Activated T-helper 1 cell treated with anti-CD3 and anti-CD28 coated beads, Interleukin-12 subunit alpha, Interleukin-12 subunit beta, Interleukin-2, Interleukin-4 antibody, amounts not matched to agents 30 ng/mL and 10 ng/mL and 1 ng/mL, durations not matched to agents 14 hours and 24 hours and 36 hours (primary cell): ENCODE measurements at regions not wholly inside any gene's neighbourhood (a gene's known extent, or its start where the extent isn't known, plus 50 kb on each side); places are given as distances from the start of the nearest gene placed in this dataset.

Experiments
- DNase-seq: peaks from one replicate; pipeline ENCODE4 v3.0.0; 2021; ENCODE audit warnings: low spot score
- H3K27ac Mint-ChIP-seq: one replicate; pipeline ENCODE4 v1.8.0; 2021; ENCODE audit warnings: mild to moderate bottlenecking, mixed read lengths
- H3K27me3 Mint-ChIP-seq: one replicate; pipeline ENCODE4 v1.8.0; 2022; ENCODE audit warnings: mild to moderate bottlenecking, moderate library complexity, mixed read lengths; ENCODE audit not compliant: insufficient read depth
- H3K36me3 Mint-ChIP-seq: one replicate; pipeline ENCODE4 v1.8.0; 2021; ENCODE audit warnings: low read depth, mixed read lengths
- H3K4me1 Mint-ChIP-seq: one replicate; pipeline ENCODE4 v1.8.0; 2021; ENCODE audit warnings: low read depth, mixed read lengths
- H3K4me3 Mint-ChIP-seq: one replicate; pipeline ENCODE4 v1.8.0; 2021; ENCODE audit warnings: mild to moderate bottlenecking, moderate library complexity, mixed read lengths
- H3K9me3 Mint-ChIP-seq: one replicate; pipeline ENCODE4 v1.8.0; 2021; ENCODE audit warnings: mixed read lengths
- intact Hi-C: fragments of 100-400 bp; cut with micrococcal nuclease; formaldehyde crosslinking; loops from one replicate; pipeline ENCODE4 v1.15.1; 2024

DNA sequence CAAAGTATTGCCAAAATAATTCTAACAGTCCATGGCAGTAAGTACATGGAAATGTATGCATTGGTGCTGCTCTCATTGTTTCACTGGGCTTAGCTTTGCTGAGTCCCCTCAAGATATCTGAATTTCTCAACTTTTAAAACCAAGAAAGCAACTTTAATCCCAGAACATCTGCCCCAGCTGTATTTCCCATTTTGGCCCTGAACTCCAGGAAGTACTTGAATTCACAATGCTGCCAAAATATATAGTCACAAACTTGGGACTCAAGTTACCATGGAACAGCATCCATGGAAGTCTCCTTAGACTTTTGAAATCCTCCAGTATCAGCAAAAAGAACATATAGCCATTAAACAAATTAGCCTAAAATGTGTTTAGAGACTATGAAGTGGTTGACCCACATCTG, 78.5 kb upstream of the FLRT2 start:
- Mint-ChIP-seq H3K27ac (no peak overlapping the region), H3K4me1 (no peaks in the 10 kb centered on the region), H3K9me3 (peaks cover 5% of the 10 kb centered on the region), H3K36me3 (no peaks in the 10 kb centered on the region), H3K27me3 (no peaks in the 10 kb centered on the region), H3K4me3 (no peak overlapping the region)
- intact Hi-C loops, result no loop called here
- no peak for DNase-seq

DNA sequence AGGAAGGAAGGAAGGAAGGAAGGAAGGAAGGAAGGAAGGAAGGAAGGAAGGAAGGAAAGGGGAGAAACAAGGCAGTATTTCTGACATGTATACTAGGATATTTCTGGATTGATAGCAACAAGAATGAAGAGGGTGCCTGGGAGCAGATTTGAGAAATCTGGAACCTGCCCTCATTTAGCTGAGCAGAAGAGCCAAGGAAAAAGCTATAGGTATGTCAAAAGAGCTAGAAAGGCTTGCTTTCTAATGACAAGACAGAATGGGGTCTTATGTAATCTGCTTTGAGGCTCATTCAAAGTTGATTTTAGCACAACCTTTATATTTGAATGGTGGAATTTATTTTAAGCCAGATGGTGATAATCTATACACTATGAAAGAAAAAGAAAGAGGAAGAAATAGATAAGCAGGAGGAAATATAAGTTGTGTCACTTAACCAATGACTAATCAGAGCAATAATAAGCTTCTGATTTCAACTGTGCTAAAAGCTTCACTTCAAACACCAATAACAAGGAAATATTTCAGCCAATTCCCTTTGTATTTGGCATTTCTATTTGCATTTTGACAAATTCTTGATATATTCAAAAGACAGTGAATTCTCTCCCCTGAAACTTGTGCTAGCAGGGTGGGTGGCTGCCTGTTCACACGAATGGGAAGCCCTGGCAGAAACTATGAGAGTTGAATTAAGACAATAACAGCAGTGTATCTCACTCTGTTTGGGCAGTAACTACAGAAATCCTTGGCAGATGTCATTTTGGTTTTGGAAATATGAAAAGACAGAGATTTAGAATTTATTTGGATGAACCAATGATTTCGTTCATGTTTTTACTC, 76.3 kb upstream of the FLRT2 start:
- Mint-ChIP-seq H3K4me1 (no peaks in the 10 kb centered on the region), H3K4me3 (no peak overlapping the region), H3K36me3 (no peaks in the 10 kb centered on the region), H3K27me3 (no peaks in the 10 kb centered on the region), H3K27ac (no peak overlapping the region), H3K9me3 (peaks cover 5% of the 10 kb centered on the region)
- no peak for DNase-seq
- intact Hi-C loops, result no loop called here

DNA sequence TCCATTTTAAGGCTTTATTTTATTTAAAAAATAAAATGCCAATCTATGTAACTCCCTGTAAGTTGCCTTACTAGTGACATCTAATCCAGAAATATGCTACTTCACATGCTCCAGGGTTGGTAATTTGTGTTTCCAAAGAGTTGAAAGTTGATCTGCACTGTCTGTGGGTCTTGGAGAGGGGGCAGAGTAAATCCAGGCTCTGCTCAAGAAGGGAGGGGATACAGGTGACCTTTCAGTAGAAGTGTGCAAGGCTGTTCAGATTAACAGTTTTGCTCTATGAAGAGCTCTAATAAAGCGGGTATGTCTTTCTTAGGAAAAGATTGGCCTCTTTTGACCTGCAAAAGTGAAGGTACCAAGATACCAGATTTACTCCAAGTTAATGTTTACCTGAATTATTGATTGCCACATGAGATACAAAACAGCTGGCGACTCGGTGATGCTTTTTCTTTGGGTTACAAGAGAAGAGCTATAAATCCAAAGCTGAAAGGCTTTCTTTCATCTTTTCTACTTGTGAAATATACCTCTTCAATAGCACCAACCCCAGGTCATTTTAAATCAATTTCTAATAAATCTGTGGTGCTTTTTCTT, 75.6 kb upstream of the FLRT2 start:
- Mint-ChIP-seq H3K4me3 (no peak overlapping the region), H3K9me3 (peaks cover 5% of the 10 kb centered on the region), H3K27ac (no peak overlapping the region), H3K36me3 (no peaks in the 10 kb centered on the region), H3K4me1 (no peaks in the 10 kb centered on the region), H3K27me3 (no peaks in the 10 kb centered on the region)
- no peak for DNase-seq
- intact Hi-C loops, result no loop called here

DNA sequence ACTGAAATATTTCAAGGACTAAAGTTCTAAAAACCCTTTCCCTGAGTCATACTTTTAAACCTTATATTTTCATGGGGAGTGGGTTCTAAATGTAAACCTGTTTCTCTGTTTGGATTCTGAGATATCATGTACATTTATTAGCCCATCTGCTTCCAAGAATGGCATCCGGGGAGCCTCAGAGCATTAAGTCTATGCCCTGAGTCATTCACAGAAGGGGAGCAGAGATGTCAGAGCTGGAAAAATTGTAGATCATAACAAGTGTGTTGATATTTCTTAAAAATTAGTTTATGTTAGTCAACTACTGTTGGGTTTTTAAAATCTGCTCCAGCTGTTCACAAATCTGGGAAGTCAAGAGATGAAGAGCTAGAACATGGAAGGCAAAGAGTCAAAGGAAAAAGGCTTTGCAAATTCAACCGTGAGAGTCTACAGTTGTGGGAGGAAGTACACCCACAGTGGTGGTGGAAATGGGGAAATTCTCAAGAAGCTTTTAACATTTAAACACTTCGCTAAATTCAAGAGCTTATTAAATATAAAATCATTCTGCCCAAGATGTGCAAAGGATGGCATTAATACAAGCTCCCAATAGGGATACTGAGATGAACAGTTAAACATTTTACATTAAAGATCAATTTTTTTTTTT, 70.5 kb upstream of the FLRT2 start:
- H3K4me1 Mint-ChIP-seq, result no peaks in the 10 kb centered on the region
- DNase-seq, result no peak
- no peaks in the 10 kb centered on the region for H3K9me3 Mint-ChIP-seq
- H3K4me3 Mint-ChIP-seq, result no peak overlapping the region
- no peaks in the 10 kb centered on the region for H3K36me3 Mint-ChIP-seq
- intact Hi-C loops, result no loop called here
- H3K27ac Mint-ChIP-seq, result no peak overlapping the region
- H3K27me3 Mint-ChIP-seq, result no peaks in the 10 kb centered on the region

DNA sequence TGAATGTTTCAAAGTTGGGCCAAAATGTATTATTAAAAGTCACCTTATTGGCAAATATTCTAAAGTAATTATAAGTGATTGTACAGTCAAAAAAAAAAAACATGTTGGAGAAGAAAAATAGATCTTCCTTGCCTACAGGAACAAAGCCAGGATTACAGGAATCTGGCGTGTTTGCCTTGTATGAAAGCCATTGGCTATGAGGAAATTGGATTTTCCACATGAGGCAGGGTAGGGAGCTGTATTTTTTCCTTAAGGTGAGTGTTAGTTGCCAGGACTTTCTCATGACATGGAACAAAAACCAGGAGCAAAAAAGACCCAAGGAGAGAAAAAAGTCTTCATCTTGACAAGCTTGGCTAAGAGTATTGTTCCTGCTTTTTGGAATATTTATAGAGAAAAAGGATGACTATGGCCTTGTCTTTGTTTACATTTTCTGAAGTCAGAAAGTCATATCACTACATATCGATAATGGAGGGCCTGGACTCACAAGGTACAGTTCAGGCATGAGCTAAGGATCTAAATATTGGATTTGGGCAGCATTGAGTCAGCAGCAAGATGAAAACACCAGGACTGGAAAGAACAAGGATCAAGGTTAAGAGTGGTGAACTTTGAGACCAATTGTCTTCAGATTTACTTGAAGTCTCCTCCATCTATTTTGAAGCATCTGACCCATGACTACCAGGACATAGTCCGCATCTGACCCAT, 68.4 kb upstream of the FLRT2 start:
- intact Hi-C loops, result no loop called here
- H3K4me1 Mint-ChIP-seq, result no peaks in the 10 kb centered on the region

DNA sequence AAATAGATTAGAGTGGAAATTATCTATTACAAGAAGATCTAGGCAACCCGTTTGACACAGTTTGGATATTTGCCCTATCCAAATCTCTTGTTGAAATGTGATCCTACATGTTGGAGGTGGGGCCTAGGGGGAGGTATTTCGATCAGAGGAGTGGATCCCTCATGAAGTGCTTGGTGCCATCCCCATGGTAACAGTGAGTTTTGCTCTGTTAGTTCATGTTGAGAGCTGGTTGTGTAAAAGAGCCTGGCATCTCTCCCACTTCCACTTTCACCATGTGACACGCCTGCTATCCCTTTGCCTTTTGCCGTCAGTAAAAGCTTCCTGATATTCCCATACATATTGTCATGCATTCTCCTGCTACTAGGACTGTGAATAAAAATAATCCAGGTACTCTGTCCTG, 66.4 kb upstream of the FLRT2 start:
- no peak overlapping the region for H3K4me3 Mint-ChIP-seq
- peaks cover 2% of the 10 kb centered on the region for H3K27me3 Mint-ChIP-seq
- no peak for DNase-seq
- peaks cover 3% of the 10 kb centered on the region for H3K9me3 Mint-ChIP-seq
- no peaks in the 10 kb centered on the region for H3K4me1 Mint-ChIP-seq
- no peak overlapping the region for H3K27ac Mint-ChIP-seq
- H3K36me3 Mint-ChIP-seq, result no peaks in the 10 kb centered on the region
- intact Hi-C loops, result no loop called here

More for the DNA sequence above, 68.4 kb upstream of the FLRT2 start:
- no peak overlapping the region for H3K27ac Mint-ChIP-seq
- no peak overlapping the region for H3K4me3 Mint-ChIP-seq
- H3K27me3 Mint-ChIP-seq, result no peaks in the 10 kb centered on the region
- H3K9me3 Mint-ChIP-seq, result peaks cover 3% of the 10 kb centered on the region
- H3K36me3 Mint-ChIP-seq, result no peaks in the 10 kb centered on the region
- DNase-seq, result no peak

DNA sequence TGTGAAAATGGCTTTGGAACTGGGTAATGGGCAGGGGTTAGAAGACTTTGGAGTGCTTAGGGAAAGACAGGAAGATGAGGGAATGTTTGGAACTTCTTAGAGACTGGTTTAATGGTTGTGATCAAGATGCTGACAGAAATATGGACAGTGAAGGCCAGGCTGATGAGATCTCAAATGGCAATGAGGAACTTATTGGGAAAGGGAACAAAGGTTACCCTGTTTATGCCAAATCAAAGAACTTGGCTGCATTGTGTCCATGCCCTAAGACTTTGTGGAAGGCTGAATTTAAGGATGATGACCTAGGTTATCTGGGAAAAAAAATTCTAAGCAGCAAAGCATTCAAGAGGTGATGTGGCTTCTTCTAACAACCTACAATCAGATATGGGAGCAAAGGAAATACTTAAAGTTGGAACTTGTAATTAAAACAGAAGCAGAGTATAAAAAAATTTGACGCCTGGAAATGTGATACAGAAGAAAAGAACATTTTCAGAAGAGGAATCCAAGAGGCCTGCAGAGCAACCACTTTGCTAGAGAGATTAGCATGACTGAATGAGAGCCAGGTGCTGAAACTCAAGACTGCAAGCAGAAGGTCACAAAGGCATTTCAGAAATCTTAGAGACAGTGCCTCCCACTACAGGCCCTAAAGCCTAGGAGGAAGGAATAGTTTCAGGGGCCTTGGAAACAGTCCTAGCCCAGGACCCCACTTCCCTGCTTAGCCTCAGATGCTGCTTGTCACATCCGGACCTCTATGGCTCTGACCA, 65.6 kb upstream of the FLRT2 start:
- peaks cover 2% of the 10 kb centered on the region for H3K27me3 Mint-ChIP-seq
- H3K36me3 Mint-ChIP-seq, result no peaks in the 10 kb centered on the region
- DNase-seq, result no peak
- H3K4me3 Mint-ChIP-seq, result no peak overlapping the region
- H3K27ac Mint-ChIP-seq, result no peak overlapping the region
- peaks cover 3% of the 10 kb centered on the region for H3K9me3 Mint-ChIP-seq
- intact Hi-C loops, result no loop called here
- no peaks in the 10 kb centered on the region for H3K4me1 Mint-ChIP-seq

DNA sequence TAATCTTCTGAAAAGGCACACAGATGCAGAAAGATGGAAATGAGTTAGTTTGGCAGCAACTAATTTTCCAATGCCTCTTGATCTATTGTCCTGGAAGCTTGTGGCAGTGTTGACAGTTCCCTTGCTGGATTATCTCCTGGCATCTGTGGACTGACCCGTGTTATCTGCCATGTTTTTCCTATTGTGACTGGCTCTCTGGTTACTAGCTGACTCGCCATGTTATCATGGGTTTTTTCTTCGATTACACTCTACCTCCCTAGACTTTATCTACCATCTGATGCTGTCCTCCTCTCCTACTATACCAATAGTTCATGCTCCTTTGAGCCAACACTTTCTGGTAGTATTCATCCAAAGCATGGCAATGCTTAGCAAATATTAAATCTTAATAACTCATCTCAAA, 63.3 kb upstream of the FLRT2 start:
- Mint-ChIP-seq H3K27ac (no peak overlapping the region), H3K4me3 (no peak overlapping the region), H3K9me3 (peaks cover 3% of the 10 kb centered on the region), H3K27me3 (peaks cover 2% of the 10 kb centered on the region), H3K36me3 (no peaks in the 10 kb centered on the region), H3K4me1 (no peaks in the 10 kb centered on the region)
- intact Hi-C loops, result no loop called here
- no peak for DNase-seq

DNA sequence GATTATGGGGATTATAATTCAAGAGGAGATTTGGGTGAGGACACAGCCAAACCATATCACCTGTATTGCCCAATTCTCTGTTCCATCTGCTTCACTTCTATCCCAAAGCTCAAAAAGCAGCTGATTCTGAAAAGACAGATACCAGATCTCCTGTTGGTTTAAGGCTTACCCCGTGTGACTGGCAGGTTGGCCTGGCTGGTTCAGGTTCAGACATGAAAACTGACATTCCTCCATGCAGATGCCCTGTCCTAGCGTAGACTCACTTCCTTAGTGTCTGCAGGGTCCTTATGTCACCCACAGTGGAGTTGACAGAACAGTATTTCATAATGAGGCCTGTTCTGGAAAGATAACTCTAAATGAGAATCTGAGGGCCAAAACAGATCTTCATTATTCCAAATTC, 61.1 kb upstream of the FLRT2 start:
- Mint-ChIP-seq H3K4me1 (no peaks in the 10 kb centered on the region), H3K9me3 (peaks cover 3% of the 10 kb centered on the region), H3K27ac (no peak overlapping the region), H3K36me3 (no peaks in the 10 kb centered on the region), H3K4me3 (no peak overlapping the region), H3K27me3 (peaks cover 2% of the 10 kb centered on the region)
- intact Hi-C loops, result no loop called here
- DNase-seq, result no peak

DNA sequence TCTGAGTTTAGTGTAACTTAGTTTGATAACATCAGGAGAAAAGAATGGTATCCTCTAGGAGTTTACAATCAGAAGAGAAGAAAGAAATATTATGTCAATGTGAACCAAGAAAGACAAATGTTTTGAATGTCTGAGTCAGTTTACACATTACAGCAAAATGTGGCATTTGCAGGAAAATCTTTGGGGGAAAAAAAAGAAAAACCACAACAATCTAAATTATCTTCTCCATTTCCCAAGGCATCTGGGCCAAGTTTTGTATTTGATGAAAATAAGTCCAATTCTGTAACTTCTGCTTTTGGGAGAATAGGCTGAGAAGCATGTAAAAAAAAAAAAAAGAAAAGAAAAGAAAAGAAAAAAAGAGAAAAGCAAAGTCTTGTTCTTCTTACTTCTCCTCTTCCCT, 58.8 kb upstream of the FLRT2 start:
- peaks cover 2% of the 10 kb centered on the region for H3K27me3 Mint-ChIP-seq
- H3K9me3 Mint-ChIP-seq, result no peaks in the 10 kb centered on the region
- intact Hi-C loops, result no loop called here
- H3K4me3 Mint-ChIP-seq, result no peak overlapping the region
- no peak for DNase-seq
- H3K27ac Mint-ChIP-seq, result no peak overlapping the region
- H3K4me1 Mint-ChIP-seq, result no peaks in the 10 kb centered on the region
- no peaks in the 10 kb centered on the region for H3K36me3 Mint-ChIP-seq

DNA sequence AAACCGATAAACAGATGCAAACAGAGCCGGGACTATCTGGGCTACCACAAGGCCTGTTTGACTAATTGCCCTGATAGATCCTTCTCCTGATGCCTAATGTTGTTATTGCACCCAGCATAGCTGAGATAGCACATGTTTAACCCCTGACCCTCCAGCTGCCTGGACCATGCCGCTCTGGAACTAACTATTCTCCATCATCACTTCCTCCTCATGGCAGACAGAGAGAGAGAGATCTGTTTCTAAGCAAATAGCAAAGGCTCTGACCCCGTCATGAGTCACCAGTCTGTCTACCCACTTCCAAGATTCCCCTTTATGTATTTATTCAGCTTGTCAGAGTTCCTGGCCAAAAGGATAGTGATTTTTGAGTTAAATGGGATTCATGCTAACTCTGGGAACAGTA, 58.2 kb upstream of the FLRT2 start:
- Mint-ChIP-seq H3K9me3 (no peaks in the 10 kb centered on the region), H3K4me1 (no peaks in the 10 kb centered on the region), H3K27ac (no peak overlapping the region), H3K27me3 (peaks cover 2% of the 10 kb centered on the region), H3K36me3 (no peaks in the 10 kb centered on the region), H3K4me3 (no peak overlapping the region)
- no peak for DNase-seq
- intact Hi-C loops, result no loop called here

DNA sequence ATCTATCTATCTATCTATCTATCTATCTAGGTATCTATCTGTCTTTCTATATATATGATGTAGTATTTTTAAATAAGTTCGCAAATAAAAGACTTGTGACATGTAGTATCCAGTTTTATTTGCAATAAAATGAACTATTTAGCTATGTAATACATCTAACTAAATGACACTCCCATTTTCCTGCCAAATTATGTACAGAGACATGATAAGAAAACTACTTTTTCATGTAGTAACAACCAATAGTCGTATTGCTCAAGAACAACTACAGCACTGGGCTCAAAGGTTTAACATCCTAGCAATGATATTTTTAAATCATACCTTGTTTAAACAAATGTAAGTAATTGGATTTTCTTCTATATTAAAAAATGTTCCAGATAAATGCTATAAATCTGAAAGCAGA, 55.5 kb upstream of the FLRT2 start:
- no peak for DNase-seq
- Mint-ChIP-seq H3K9me3 (no peaks in the 10 kb centered on the region), H3K27me3 (no peaks in the 10 kb centered on the region), H3K36me3 (no peaks in the 10 kb centered on the region), H3K27ac (no peak overlapping the region), H3K4me1 (no peaks in the 10 kb centered on the region), H3K4me3 (no peak overlapping the region)
- intact Hi-C loops, result no loop called here
